Caki2 (cell line): ENCODE measurements at regions not wholly inside any gene's neighbourhood (a gene's known extent, or its start where the extent isn't known, plus 50 kb on each side); places are given as distances from the start of the nearest gene placed in this dataset.
A peak's percentile ranks its signal among the peaks of the same experiment; 100 is the strongest.

Experiments used
- DNase-seq: peaks from one replicate; pipeline ENCODE4 v3.0.0-alpha.2; 2015; ENCODE audit warnings: low read depth
- in situ Hi-C: cut with HindIII; loops from 2 replicates; pipeline ENCODE4 v1.10.0; 2016; ENCODE audit warnings: low sequenced_read_pairs, low pct_unique_long_range_greater_than_20kb, mixed read lengths

DNA sequence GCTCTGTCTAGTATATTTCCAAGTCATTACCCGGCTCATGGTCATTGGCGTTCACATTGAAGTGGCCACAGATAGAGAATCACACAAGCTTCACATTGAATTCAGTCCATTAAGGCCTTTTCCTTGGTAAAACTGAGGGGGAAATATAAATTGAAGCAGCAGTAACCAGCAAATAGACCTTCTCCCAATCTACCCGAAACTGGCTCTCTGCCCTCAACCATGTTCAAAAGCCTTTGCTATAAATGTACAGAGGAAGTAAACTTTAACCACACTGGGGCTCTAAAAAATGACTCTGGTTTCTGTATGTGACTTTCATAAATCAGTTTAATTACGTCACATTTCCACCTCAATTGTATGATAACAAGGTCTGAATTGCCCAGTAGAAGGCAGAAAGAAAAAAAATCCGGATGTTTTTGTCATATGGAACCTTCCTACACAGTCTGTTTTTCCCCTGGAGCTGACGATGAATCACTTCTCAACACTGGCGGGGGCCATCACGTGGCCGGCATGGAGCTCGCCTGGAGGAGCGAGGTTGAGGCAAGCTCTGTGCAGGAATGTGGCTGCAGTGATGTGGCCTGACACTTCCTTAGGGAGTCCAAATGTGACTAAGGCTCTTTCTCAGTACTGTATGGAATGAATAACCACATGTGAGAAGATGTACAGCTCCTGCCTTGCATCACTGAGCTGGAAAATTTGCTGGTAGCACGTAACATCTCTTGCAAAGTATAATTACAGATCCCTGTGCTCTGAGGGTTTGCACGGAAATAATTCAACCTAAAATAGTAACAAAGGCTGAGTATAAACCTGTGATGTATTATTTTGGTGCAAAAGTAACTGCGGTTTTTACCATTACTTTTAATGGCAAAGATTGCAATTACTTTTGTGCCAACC lies 58.6 kb upstream of the SNX9 start:
- in situ Hi-C loops, result loop anchor here (25.0 kb wide), 1 partner anchor 98 kb away; no protein-coding TSS in a partner anchor

DNA sequence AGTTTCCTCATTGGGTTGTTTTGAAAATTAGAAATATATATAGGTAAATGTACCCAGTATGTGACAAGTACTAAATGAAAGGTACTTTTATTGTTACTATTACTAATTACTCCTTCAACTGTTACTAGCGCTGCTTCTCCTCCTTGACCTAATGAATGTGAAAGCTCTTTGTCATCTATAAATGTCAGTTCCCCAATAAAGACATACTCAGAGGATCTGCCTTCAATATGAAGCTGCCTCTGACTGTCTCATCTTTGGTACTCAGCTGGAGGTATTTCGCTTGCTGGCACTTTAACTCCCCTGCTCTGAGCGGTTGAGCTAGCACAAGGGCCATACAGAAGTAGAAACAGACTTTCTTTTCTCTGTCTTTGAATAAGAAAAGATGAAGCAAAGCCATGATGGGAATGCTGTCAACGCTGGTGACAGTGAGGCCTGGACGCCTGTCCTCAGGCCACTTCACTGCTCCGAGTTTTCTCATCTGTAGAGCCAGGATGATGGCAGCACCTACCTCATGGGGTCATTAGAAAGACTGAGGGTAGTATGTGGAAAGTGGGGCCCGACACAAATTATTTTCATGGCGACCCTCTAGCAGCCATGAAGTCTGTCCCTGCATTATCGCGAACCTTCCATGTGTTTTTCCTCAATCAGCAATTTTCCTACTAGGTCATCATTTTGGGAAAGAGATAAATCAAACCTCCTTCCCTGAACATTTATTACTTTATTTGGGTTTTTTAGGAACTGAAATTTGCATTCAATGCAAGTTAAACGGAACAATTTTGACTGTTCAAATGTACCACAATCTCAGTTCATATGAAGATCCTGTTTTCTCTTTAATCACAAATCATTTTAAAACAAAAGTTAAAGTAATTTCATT lies 55.9 kb upstream of the SNX9 start:
- in situ Hi-C loops, result loop anchor here (25.0 kb wide), 1 partner anchor 95 kb away; no protein-coding TSS in a partner anchor
- DNase-seq, result no peak

More for the DNA sequence above, 58.6 kb upstream of the SNX9 start:
- peak; percentile 98 for DNase-seq

GRCh38 chr6:157767775-157768156 lies 55.3 kb upstream of the SNX9 start:
- in situ Hi-C loops, result loop anchor here (25.0 kb wide), 1 partner anchor 95 kb away; no protein-coding TSS in a partner anchor
- no peak for DNase-seq

DNA sequence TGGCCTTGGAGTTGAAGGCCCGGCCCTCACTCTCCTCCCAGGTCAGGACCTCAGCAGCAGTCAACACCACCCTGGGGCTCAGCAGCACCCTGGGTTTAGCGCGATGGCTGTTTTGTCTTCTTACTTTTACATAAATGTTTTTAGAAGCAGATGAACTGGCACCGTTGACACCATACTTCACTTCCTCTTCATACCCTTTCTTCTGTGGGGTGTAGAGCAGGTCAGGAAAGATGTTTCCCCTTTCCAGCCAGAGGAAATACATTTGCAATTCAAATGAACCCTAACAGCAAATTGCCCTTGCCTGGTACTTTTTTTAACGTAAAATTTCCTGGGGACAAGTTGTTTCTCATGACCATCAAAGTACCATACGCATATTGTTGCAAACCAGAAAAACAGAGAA lies 54.7 kb upstream of the SNX9 start:
- in situ Hi-C loops, result loop anchor here (25.0 kb wide), 1 partner anchor 94 kb away; no protein-coding TSS in a partner anchor
- DNase-seq, result no peak

DNA sequence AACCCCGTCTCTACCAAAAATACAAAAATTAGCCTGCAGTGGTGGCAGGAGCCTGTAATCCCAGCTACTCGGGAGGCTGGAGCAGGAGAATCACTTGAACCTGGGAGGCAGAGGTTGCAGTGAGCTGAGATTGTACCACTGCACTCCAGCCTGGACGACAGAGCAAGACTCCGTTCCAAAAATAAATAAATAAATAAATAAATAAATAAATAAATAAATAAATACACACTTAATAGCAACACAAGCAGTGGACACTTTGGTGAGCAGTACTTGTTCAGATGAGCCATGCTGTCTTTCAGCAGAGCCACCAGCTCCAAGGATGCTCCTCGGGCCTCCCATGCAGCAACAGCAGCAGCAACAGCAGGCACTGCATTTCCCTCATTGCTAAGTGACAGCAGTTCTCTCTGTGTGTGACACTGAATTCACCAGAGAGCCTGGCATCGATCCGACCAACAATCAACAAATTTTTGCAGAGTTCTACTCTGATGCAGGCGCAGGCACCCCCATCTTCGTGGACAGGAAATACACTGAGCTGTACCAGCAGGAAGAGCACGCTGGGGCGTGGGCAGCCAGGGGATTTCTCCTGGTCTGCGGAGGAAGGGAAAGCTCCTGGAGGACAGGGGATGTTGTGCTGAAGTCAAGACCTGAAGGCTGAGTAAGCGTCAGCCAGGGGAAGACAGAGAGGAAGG lies 54.0 kb upstream of the SNX9 start:
- in situ Hi-C loops, result loop anchor here (25.0 kb wide), 1 partner anchor 93 kb away; no protein-coding TSS in a partner anchor
- no peak for DNase-seq

DNA sequence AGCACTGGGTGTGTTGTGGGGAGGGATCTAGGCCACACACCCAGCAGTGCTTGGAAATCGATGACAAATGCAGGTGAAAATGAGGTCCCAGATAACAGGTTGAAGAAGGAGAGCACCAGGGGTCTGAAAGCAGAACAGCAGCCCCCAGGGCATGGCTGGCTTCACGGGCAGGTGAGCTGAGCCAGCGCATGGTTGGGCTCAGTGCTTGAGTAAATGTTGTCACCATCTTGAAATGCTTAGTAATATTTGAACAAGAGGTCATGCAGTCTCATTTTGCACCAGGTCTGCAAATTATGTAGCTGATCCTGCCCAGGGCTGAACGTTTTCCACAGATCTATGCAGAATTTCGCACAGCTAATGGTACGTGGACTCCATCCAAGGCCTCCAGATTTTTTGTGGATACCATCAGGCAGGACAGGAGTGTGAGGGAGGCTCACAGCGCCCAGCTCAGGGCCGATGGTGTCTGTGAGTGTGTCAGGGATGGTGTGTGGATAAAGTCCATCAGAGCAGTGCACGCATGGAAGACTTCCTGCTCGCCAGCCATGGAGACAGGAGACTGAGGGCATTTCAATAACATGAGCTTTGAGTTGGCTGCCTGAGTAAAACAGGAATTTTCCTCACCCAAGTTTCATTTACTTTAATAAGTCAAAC lies 53.1 kb upstream of the SNX9 start:
- in situ Hi-C loops, result loop anchor here (25.0 kb wide), 1 partner anchor 92 kb away; no protein-coding TSS in a partner anchor
- DNase-seq, result no peak

DNA sequence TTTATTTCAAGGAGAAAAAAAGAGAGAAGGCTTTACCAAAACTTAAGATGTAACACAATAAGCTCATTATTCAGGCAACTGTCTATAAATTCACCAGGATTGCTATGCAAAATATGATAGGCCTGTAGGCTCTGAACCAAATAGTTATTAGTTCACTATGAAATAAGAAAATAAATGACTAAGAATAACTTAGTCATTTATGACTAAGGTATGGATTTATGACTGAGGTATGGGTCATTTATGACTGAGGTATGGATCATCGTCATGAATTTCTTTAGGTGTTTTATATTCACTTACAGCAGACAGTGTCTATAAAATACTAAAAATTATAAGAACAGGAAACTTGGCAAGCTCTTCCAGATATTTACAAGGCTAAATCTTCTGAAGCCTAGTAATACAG lies 52.1 kb upstream of the SNX9 start:
- no peak for DNase-seq
- in situ Hi-C loops, result loop anchor here (25.0 kb wide), 1 partner anchor 91 kb away; no protein-coding TSS in a partner anchor

DNA sequence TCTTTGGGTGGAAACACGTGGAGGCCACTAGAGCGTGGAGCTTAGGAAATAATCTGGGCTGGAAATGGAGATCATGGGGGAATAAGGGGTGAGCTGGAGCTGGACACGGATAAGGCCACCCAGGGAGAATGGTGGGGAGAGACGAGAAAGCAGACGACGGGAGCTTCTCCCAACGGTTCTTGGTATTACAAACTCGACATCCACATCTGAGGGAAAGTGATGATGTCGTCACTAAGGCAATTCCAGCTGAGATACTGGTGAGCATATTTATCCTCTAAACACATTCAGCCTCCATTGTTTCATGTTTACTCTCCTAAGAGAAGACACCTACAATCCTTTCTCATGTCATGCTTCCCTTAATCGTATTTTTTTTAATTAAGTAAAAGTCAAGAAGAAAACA lies 50.2 kb upstream of the SNX9 start:
- in situ Hi-C loops, result loop anchor here (25.0 kb wide), 1 partner anchor 89 kb away; no protein-coding TSS in a partner anchor
- DNase-seq, result no peak
